ENCODE measurements at regions not wholly inside any gene's neighbourhood (a gene's known extent, or its start where the extent isn't known, plus 50 kb on each side); places are given as distances from the start of the nearest gene placed in this dataset.
A peak's percentile ranks its signal among the peaks of the same experiment; 100 is the strongest.

DNA sequence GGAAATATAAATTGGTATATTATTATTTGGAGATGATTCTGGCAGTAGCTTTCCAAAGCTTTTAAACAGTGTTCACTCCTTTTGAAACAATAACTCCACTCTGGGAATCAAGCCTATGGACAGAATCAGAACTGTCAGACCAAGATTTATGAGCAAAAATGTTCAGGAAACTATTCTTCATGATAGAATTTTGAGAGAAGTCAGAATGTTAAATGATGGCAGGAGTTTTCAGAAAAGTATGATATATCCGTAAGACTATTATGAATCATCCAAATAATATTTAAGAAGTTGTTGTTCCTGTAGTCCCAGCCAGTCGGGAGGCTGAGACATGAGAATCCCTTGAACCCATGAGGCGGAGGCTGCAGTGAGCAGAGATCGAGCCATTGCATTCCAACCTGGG lies 50.5 kb upstream of the ADGRG2 start:
- no peak for DNase-seq (ENCODE audit: low spot score in 2 of 2)
- no peak for FAIRE-seq

DNA sequence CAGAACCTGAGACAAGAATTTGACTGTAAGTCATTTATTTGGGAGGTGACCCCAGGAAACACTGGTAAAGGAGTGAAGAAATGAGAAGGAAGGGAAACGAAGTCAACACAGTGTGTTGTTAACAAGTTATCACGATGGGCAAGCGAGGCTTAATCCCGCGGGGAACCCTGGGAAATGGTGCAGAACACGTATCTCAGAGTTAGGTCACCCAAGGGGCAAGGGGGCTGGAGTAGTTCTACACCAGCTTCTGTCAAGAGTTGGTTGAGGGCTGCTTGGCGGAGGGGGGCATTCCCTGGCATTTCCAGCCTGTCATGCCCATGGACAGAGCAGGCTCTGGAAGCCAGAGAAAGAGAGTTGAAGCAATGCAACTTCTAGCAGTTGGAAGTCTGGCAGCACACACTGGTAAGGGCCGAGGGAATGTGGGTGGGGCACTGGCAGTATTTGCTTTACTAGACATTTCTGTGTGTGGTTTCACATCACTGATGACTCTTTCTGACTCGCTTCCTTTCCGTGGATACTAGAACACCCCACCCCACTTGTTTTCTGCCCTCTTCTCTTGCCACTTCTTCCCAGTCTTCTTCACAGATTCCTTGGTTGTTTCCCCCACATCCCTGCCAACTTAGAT lies 52.2 kb upstream of the ADGRG2 start:
- DNase-seq (ENCODE audit: low spot score in 2 of 2), result no peak
- no peak for FAIRE-seq

DNA sequence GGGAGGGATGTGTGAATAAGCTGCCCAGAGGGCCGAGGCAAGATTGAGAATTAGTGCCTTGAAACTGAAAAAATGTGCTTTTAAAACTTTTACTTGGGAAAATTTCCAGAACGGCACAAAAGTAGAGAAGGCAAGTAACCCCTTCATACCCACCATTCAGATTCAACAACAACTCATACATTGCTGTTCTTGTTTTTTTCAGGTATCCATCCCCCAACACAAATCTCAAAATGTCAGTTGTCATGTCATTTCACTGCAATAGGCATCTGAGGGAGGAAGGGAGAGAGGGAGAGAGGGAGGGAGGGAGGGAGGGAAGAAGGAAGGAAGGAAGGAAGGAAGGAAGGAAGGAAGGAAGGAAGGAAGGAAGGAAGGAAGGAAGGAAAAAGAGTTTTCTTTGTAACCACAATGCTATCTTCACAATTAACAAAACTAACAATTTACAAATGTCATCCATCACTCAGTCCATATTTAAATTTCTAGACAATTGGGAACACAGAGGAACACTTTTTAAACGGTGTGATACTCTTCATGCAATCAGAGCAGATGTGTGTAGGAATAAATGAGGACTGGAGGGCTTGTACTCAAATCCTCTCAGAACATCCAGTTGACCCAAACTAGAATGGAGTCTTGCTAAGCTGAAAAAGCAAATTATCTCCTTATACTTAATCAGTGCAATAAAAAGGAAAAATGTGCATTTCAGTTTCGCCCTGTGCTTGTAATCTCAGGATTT lies 54.8 kb upstream of the ADGRG2 start:
- FAIRE-seq (no peak), DNase-seq (ENCODE audit: low spot score in 2 of 2) (no peak)

DNA sequence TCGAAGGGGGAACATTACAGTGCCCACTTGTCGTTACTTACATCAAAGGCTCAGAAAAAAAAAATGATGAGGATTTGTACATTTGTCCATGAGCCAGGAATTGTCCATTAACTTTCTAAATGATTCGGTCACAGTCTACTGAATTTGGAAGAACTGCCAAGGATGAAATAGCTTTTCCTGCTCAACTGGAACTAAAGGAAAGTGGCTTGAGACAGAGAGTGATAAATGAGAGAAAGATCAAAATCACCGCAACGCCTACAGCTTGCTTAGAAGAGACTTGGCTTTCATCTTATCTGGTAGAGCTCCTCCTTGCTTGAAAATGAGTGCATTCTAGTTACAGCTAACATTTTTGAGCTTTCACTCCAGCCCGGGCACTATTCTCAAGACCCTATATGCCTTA lies 55.5 kb upstream of the ADGRG2 start:
- no peak for DNase-seq (ENCODE audit: low spot score in 2 of 2)
- no peak for FAIRE-seq

DNA sequence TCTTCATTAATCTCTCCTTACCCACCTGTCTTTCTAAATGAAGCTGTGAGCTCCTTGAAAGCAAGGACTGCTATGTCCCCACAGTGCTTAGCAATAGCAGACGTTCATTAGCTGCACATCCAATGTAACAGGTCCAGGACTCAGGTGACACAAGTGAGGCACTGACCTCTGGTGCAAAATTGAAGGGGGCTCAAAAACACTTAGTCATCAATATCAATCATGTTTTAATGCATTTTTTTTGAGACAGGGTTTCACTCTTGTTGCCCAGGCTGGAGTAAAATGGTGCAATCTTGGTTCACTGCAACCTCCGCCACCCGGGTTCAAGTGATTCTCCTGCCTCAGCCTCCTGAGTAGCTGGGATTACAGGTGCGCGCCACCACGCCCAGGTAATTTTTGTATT lies 56.1 kb upstream of the ADGRG2 start:
- FAIRE-seq (no peak), DNase-seq (ENCODE audit: low spot score in 2 of 2) (no peak)

DNA sequence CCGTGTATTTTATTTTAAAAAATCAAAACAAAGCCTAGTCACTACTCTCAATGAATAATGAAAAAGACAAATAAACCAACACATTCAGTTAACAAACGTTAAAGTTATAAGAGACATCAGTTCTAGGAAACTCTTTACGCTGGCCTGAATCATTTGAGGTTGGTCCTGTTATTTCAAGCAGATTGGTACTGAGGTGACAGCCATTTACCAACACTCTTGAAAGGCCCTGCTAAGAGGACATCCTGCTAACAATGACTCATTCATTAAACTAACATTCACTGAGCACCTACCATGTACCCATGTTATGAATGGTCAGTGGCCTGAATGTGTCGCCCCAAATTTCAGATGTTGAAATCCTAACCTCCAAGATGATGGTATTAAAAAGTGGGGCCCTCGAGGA lies 57.1 kb upstream of the ADGRG2 start:
- DNase-seq (ENCODE audit: low spot score in 2 of 2), result no peak
- FAIRE-seq, result peak; percentile 37

DNA sequence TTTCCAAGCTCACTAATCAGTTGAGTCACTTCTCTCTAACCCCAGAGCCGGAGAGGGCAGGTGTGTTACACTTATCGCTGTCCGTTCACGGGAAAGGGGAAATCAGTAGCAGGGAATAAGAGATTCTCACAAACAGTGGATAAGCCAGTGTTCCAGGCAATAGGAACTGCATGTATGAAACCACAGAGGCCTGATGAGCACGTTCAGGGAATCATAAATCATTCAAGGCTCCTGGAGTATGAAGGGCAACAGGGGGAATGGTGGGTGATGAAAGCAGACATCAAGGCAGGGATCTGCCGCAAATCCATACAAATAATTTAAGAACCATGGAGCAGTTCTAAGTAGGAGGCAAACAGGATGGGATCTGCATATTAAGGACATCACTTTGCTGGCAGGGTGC lies 59.1 kb upstream of the ADGRG2 start:
- FAIRE-seq (no peak), DNase-seq (ENCODE audit: low spot score in 2 of 2) (no peak)

DNA sequence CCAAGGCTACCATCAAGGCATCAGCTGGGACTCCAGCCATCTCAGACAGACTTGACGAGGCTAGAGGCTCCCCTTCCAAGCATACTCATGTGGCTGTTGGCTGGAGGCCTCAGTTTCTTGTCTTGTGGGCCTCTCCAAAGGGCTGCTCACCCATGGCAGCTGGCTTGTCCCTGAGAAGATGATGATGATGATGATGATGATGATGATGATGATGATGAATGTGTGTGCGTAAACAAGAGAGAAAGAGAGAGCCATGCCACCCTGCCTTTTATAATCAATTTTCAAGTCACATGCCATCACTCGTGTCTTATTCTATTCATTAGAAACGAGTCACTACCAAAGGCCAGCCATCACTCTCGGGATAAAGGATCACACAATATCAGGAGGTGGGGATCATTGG lies 60.5 kb upstream of the ADGRG2 start:
- FAIRE-seq (no peak), DNase-seq (ENCODE audit: low spot score in 2 of 2) (no peak)

DNA sequence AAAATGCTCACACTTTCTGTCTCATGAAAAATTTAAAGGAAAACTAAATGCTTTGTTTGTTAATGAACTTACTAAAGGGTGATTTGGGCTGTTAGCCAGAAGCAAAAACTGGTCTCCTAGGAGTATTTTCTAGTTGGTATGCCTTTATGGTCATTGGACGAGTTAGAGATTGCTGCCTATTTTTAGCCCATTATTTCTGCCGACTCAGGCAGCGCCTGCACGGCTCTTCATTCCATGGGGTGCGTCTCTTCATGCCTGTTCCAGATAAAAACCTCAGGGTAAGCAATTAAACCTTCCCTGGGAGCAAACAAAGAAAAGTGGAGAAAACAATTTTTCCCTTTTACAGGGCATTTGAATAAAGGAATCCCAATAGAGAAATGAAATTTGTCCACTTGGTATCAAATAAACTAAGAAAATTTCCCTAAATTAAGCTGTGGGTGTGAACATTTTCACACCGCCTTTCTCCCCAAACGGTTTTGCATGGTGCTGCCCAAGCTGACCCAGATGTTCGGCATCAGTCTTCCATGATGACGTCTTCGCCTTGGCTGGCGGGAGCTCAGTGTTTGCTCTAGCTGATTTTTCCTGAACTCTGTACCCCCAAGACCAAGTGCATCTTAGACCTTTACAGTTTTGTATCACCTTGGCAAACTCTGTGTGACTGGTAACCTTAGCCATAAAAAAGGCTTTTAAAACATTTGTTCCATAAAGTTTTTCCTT lies 61.7 kb upstream of the ADGRG2 start:
- no peak for DNase-seq (ENCODE audit: low spot score in 2 of 2)
- no peak for FAIRE-seq

DNA sequence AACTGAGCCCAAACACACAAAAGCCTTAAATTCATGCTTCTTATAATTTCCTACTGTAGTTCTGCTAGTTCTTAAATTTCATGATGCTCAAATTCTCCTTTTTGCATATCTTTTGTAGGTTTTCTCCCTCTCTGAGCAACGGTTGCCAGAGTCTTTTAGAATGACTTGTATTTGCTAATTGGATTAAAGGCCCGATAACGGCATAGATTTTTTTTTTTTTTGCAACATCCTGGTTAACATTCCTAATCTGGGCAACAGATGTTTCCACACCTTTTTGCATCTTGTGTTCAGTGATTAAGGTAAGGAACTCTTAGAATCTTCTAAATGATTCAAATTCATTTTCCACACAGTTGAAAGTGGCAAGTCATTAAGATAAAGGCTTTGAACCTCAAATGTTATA lies 66.3 kb upstream of the ADGRG2 start:
- no peak for DNase-seq (ENCODE audit: low spot score in 2 of 2)

DNA sequence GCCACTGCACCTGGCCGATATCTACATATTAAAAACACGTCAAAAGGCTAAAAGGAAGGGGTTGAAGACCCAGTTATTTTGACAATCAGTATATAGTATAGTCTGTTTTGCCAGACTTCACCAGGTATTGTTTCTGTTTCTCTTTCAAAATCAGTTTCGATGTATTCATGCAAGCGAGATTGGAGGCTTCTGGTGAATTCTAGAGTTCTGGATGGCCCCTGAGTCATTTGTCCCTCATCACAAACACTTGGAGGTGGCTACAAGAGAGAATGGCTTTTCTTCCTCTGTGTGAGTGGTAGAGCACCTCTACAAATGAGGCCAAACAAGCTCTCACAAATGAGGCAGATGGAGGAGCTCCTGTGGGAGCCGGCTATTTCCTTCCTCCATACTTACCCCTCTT lies 68.6 kb upstream of the ADGRG2 start:
- FAIRE-seq (no peak), DNase-seq (ENCODE audit: low spot score in 2 of 2) (no peak)

More for the DNA sequence above, 66.3 kb upstream of the ADGRG2 start:
- FAIRE-seq, result no peak

DNA sequence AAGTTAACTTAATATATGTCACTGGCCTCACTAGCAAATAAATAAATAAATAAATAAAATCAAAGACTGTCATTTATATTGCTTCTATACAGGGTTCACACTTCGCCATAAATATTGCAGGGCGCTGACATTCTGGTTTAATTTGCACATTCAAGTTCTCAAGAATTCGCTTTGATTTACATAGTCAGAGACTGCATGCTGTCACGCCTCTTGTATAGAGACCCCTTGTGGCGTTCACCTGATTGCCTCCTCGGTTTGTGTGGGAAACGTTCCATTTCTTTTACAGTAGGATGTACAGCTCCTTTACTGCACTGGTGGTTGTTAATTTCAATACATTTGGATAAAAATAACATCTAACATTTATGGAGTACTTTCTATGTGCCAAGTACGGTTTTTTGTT lies 71.3 kb upstream of the ADGRG2 start:
- no peak for FAIRE-seq
- DNase-seq (ENCODE audit: low spot score in 2 of 2), result no peak

DNA sequence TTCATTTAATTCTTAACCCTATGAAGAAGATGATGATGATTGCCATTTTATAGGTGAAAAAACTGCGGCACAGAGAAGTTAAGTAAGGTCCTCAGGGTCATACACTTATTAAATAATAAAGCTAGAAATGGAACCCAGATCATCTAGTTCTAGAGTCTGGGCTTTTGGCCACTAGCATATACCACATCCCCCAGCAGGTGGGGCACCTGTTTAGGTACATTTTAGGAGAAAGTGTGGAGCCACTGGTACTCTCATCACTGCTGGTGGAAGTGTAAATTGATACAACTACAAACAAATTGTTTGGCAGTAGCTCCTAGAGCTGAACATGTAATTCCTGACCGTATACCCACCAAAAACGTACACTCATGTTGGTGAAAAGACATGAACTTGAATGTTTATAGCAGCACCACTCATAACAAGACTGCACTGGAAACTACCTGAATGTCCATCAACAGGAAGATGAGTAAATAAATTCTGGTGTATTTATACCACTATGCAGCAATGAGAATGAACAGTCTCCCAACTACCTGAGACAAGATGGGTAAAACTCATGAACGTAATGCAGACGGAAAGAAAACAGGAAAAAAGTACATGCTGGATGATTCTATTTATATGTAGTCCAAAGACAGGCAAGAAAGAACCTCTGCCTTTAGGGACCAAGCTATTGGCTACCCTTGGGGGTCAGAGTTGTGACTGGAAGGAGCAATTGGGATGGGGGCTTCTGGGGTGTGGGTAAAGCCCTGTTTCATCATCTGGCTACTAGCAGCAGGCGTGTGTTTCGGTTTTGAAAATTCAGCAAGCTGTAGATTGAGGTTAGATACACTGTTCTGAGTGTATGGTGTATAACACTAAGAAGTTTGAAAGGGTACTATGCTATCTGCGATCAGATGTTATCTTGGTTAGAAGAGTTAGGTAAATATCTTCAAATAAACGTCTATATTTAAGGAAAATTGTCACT lies 72.3 kb upstream of the ADGRG2 start:
- FAIRE-seq, result no peak

DNA sequence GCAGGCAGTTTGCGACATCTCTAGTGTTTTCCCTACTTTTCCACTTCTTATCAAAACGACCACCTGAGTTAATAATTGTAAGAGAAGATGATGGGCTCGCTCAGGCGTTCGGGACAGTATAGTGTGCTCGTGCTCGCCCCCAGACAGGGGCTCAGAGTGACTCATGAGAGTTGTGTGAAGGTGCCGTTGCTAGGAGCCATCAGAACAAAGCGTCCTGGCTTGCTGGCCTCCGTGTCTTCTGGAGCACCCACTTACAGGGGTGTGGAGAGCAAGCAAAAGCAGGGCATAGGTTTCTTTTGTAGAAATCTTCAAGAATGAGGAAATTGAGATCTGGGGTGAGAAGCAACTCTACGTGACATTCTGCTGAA lies 73.0 kb upstream of the ADGRG2 start:
- FAIRE-seq (no peak), DNase-seq (ENCODE audit: low spot score in 2 of 2) (no peak)

More for the DNA sequence above, 72.3 kb upstream of the ADGRG2 start:
- DNase-seq (ENCODE audit: low spot score in 2 of 2), result no peak

DNA sequence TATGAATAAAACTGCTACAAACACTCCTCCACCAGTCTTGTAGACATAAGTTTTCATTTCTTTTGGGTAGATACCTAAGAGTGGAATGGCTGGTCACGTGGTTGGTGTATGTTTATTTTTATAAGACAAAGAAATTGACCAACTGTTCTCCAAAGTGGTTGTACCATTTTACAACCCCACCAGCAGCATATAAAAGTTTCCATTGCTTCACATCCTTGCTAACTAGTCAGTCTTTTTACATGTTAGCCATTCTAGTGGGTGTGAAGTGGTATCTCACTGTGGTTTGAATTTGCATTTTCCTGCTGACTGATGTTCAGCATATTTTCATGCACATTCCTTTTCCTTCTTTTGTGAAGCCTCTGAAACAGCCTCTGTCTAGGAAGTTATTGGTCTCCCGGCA lies 76.2 kb upstream of the ADGRG2 start:
- FAIRE-seq (no peak), DNase-seq (ENCODE audit: low spot score in 2 of 2) (no peak)

DNA sequence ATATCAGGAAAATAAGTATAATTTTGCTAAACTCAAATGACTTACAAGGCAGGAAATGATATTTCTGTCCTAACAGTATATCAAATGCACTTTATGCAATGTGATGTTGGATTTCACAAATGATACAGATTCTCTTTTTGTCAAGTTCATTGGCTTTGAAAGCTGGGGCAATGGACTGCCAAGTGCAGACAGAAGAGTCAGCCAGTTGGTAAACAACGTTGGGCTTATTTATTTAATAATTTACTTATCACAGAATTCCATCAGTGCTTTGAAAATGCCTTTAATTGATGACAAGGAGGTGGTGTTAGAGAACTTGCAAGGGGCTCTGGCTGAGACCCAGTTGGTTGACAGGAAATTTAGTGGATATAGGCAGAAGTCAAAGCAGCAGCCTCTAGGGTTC lies 79.9 kb upstream of the ADGRG2 start:
- FAIRE-seq, result no peak
- no peak for DNase-seq (ENCODE audit: low spot score in 2 of 2)

DNA sequence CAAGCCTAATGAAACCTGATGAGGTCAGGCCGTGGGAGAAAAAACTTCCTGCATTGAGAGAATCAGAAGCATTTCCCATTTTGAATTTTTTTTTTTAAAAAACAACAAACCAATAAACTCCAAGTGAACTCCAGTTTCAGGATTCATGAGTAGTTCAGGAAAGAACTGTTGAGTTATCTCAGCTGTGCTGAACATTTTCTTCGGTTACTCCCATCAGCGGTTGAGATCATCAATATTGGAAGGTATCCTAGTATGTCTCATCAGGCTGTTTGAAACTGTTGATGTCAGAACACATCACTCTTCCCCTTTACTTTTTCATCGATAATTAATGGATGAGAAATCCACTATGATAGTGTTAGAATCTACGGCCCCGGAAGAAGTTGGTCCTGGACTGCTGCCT lies 82.4 kb upstream of the ADGRG2 start:
- FAIRE-seq, result no peak

DNA sequence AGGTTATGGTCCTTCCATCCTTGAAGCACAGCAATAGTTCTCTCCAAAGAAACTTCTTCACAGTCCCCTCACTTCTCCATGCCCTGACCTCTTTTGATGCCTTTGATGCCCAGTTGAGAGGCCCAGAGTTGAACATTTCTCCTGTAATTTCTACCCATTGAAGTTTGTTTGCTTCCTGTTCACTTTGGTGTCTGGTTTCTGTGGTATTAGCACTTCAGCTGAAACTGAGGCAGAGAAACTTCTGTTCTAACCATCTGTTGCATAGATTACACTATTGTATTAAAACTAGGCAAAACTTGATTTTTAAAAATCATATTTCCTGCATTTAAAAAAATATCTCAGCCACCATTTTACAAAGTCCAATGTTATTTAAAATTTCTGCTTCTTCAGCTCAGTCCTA lies 89.8 kb upstream of the ADGRG2 start:
- FAIRE-seq (no peak), DNase-seq (ENCODE audit: low spot score in 2 of 2) (no peak)

More for the DNA sequence above, 82.4 kb upstream of the ADGRG2 start:
- DNase-seq (ENCODE audit: low spot score in 2 of 2), result no peak

DNA sequence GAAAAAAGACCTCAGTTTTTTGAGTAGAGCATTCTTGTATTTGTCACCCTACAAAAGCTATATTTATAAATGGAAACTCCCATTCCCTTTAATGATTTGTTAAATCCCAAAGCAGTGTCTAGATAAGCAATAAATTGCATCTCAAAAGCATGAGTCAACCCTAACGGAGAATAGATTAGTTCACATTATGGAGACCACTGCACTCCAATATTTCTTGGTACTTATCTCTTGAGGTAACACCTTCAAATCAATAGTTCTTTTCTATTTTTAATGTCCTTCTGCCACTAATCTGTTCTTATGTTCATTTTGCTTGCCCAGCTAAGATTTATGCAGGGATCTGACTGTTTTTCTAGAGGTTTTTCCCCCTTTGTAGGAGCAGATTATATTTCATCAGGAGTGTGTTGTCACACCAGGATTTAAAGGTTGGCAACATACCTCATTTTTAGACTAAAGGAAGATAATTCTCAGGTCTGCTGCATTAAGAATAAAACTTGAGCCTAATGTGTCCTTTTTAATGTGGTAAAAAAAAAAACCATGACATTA lies 91.4 kb upstream of the ADGRG2 start:
- DNase-seq (ENCODE audit: low spot score in 2 of 2), result no peak
- FAIRE-seq, result no peak

DNA sequence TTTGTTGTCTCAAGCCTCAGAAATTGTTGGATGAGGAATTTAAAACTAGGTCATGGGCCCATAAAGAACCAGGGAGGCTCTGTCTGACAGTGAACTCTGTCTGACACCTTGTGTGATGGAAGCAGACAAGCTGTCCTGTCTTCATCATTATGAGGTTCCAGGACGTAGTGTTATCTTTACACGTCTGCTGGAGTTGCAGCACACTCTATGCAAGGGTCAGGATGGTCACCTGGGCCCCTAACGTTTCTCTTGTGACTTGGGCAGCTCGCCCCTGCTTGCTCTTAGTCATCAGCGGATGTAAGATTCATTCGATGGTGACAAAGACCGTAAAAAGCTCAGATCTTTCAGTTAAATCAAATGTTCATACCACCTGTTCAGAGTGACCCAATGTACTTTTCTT lies 92.0 kb upstream of the ADGRG2 start:
- DNase-seq (ENCODE audit: low spot score in 2 of 2), result no peak
- no peak for FAIRE-seq

DNA sequence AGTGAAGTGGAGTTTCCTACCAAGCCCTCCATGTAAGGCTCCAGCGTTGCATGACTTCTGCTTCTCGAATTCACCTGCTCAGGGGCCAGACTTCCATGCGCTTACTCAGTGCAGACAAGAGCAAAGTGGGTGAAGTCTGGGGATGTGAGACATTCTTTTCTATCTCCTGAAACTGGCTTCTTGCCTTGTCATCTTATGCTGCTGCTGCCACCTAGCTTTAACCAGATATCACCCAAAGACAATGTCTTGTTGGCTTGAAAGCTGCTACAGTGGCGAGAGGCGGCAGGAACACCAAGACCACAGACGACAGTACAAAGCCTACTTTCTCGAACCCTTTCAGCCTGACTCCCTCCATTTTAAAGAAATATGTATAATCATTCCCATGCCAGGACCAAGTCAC lies 103.6 kb upstream of the ADGRG2 start:
- FAIRE-seq, result no peak
- DNase-seq (ENCODE audit: low spot score in 2 of 2), result no peak
